H9 (cell line): ENCODE measurements at regions not wholly inside any gene's neighbourhood (a gene's known extent, or its start where the extent isn't known, plus 50 kb on each side); places are given as distances from the start of the nearest gene placed in this dataset.

Source experiments
- DNase-seq: peaks from one replicate; pipeline ENCODE4 v3.0.0-alpha.2; 2017
- H2AFZ ChIP-seq: one replicate; pipeline ENCODE4 v1.6.1; 2013; ENCODE audit warnings: mild to moderate bottlenecking, low read length, control low read depth, moderate library complexity
- H2AK5ac ChIP-seq: 2 replicates; pipeline ENCODE4 v1.6.1; 2013; ENCODE audit warnings: low read length, control low read depth, mixed read lengths; ENCODE audit not compliant: insufficient read length
- H2BK120ac ChIP-seq: one replicate; pipeline ENCODE4 v1.6.1; 2013; ENCODE audit warnings: low read depth, mild to moderate bottlenecking, low read length, control low read depth, inconsistent platforms; ENCODE audit not compliant: poor library complexity, severe bottlenecking
- H2BK12ac ChIP-seq: 2 replicates; pipeline ENCODE4 v1.6.1; 2013; ENCODE audit warnings: low read length, control low read depth, mixed read lengths, low read depth; ENCODE audit not compliant: insufficient read length
- H2BK15ac ChIP-seq: 2 replicates; pipeline ENCODE4 v1.6.1; 2013; ENCODE audit warnings: low read depth, low read length, control low read depth
- H2BK20ac ChIP-seq: one replicate; pipeline ENCODE4 v1.6.1; 2013; ENCODE audit warnings: low read depth, mild to moderate bottlenecking, low read length, control low read depth, inconsistent platforms; ENCODE audit not compliant: poor library complexity, severe bottlenecking
- H2BK5ac ChIP-seq: 2 replicates; pipeline ENCODE4 v1.6.1; 2013; ENCODE audit warnings: low read length, control low read depth, mixed read lengths; ENCODE audit not compliant: insufficient read length
- H3K14ac ChIP-seq: 2 replicates; pipeline ENCODE4 v1.6.1; 2013; ENCODE audit warnings: low read length, control low read depth; ENCODE audit not compliant: insufficient read depth
- H3K18ac ChIP-seq: 2 replicates; pipeline ENCODE4 v1.6.1; 2013; ENCODE audit warnings: low read depth, mild to moderate bottlenecking, mixed read lengths, low read length, control low read depth; ENCODE audit not compliant: insufficient read length
- H3K23ac ChIP-seq: 2 replicates; pipeline ENCODE4 v1.6.1; 2013; ENCODE audit warnings: low read length, control low read depth, mixed read lengths, low read depth; ENCODE audit not compliant: insufficient read length
- H3K23me2 ChIP-seq: 2 replicates; pipeline ENCODE4 v1.6.1; 2013; ENCODE audit warnings: low read depth, mild to moderate bottlenecking, mixed read lengths, low read length, control low read depth; ENCODE audit not compliant: insufficient read length, poor library complexity, severe bottlenecking
- H3K27ac ChIP-seq: 2 replicates; pipeline ENCODE4 v1.5.1; 2013; ENCODE audit warnings: low read length, control low read depth, mixed read lengths, low read depth; ENCODE audit not compliant: insufficient read length
- H3K27me3 ChIP-seq: 2 replicates; pipeline ENCODE4 v1.6.1; 2013; ENCODE audit warnings: low read length, control low read depth, inconsistent platforms; ENCODE audit not compliant: insufficient read depth
- H3K4ac ChIP-seq: 2 replicates; pipeline ENCODE4 v1.6.1; 2013; ENCODE audit warnings: low read depth, mild to moderate bottlenecking, control low read depth, inconsistent platforms, low read length, moderate library complexity
- H3K4me1 ChIP-seq: 2 replicates; pipeline ENCODE4 v1.6.1; 2013; ENCODE audit warnings: low read length, control low read depth, inconsistent platforms; ENCODE audit not compliant: insufficient read depth
- H3K4me2 ChIP-seq: 2 replicates; pipeline ENCODE4 v1.6.1; 2013; ENCODE audit warnings: low read length, control low read depth, mixed read lengths; ENCODE audit not compliant: insufficient read length, insufficient read depth
- H3K56ac ChIP-seq: 2 replicates; pipeline ENCODE4 v1.6.1; 2013; ENCODE audit warnings: low read depth, mild to moderate bottlenecking, mixed read lengths, low read length, control low read depth; ENCODE audit not compliant: insufficient read length
- H3K79me1 ChIP-seq: 2 replicates; pipeline ENCODE4 v1.6.1; 2013; ENCODE audit warnings: low read depth, mild to moderate bottlenecking, moderate library complexity, low read length, control low read depth, inconsistent platforms; ENCODE audit not compliant: insufficient read depth, poor library complexity, severe bottlenecking
- H3K79me2 ChIP-seq: 2 replicates; pipeline ENCODE4 v1.6.1; 2013; ENCODE audit warnings: low read length, control low read depth, inconsistent platforms; ENCODE audit not compliant: insufficient read depth
- H3K9ac ChIP-seq: 2 replicates; pipeline ENCODE4 v1.6.1; 2013; ENCODE audit warnings: low read length, control low read depth, mixed read lengths; ENCODE audit not compliant: insufficient read length; ENCODE audit errors: extremely low read depth
- H3K9me3 ChIP-seq: one replicate; pipeline ENCODE4 v1.6.1; 2013; ENCODE audit warnings: low read depth, low read length, inconsistent platforms; ENCODE audit not compliant: control insufficient read depth
- H3T11ph ChIP-seq: one replicate; pipeline ENCODE4 v1.6.1; 2013; ENCODE audit warnings: mild to moderate bottlenecking, low read length, control low read depth, inconsistent platforms
- H4K20me1 ChIP-seq: one replicate; pipeline ENCODE4 v1.6.1; 2013; ENCODE audit not compliant: control insufficient read depth, insufficient read length, insufficient read depth
- H4K5ac ChIP-seq: 2 replicates; pipeline ENCODE4 v1.6.1; 2013; ENCODE audit warnings: low read depth, mild to moderate bottlenecking, mixed read lengths, low read length, control low read depth; ENCODE audit not compliant: insufficient read length
- H4K8ac ChIP-seq: replicated peaks from 2 replicates; pipeline ENCODE4 v1.6.1; 2013; ENCODE audit warnings: low read length, control low read depth, mixed read lengths, low read depth; ENCODE audit not compliant: insufficient read length
- H4K91ac ChIP-seq: 2 replicates; pipeline ENCODE4 v1.6.1; 2013; ENCODE audit warnings: low read depth, mild to moderate bottlenecking, moderate library complexity, mixed read lengths, low read length, control low read depth; ENCODE audit not compliant: insufficient read length
- H3K27ac Mint-ChIP-seq, 3 experiments: 2 replicates in 2 of 3; 3 replicates in 1 of 3; pipeline ENCODE4 v1.8.0; 2020 to 2021; ENCODE audit warnings: mixed read lengths in 3 of 3, mild to moderate bottlenecking in 1 of 3, moderate library complexity in 1 of 3
- H3K27me3 Mint-ChIP-seq: 2 replicates; pipeline ENCODE4 v1.8.0; 2021; ENCODE audit warnings: low read depth, mild to moderate bottlenecking, moderate library complexity, mixed read lengths
- H3K36me3 Mint-ChIP-seq, 3 experiments: 2 replicates in 2 of 3; 3 replicates in 1 of 3; pipeline ENCODE4 v1.8.0; 2020 to 2021; ENCODE audit warnings: low read depth in 3 of 3, mixed read lengths in 3 of 3; ENCODE audit not compliant: insufficient read depth in 1 of 3
- H3K4me1 Mint-ChIP-seq, 2 experiments: 2 replicates each; pipeline ENCODE4 v1.8.0; 2020; ENCODE audit warnings: mixed read lengths in 2 of 2
- H3K4me3 Mint-ChIP-seq, 2 experiments: 2 replicates in 1 of 2; 3 replicates in 1 of 2; pipeline ENCODE4 v1.8.0; 2020 to 2021; ENCODE audit warnings: mild to moderate bottlenecking in 2 of 2, mixed read lengths in 2 of 2, moderate library complexity in 1 of 2
- H3K9me3 Mint-ChIP-seq, 2 experiments: 2 replicates in 1 of 2; 3 replicates in 1 of 2; pipeline ENCODE4 v1.8.0; 2020; ENCODE audit warnings: mild to moderate bottlenecking in 2 of 2, mixed read lengths in 2 of 2, moderate library complexity in 1 of 2
- CTCF ChIP-seq: fragments of 200-600 bp; sonication (generic); conservative IDR thresholded peaks from 3 replicates; pipeline ENCODE4 v1.8.0; 2021; ENCODE audit warnings: antibody characterized with exemption, mild to moderate bottlenecking
- WGBS: extraction: QIAGEN DNeasy Blood & Tissue Kit; methylation state at CpG from one replicate; pipeline ENCODE4 v1.1.7; 2013; ENCODE audit warnings: missing lambda C conversion rate, low lambda C conversion rate, mixed read lengths; ENCODE audit not compliant: insufficient read length; ENCODE audit errors: extremely low coverage; 5-methylcytosine and 5-hydroxymethylcytosine counted together

- H4K5ac ChIP-seq: no peak overlapping the region
- TF ChIP-seq CTCF: no peak
- H3K9me3 Mint-ChIP-seq: peaks cover 3 to 7% of the 10 kb centered on the region in 2 experiments; a peak in 4 of 5 replicates
- no peaks in the 10 kb centered on the region for H3K9me3 ChIP-seq
- no peak overlapping the region for H3K4me2 ChIP-seq
- H2BK5ac ChIP-seq: no peak overlapping the region
- H3K27me3 ChIP-seq: no peaks in the 10 kb centered on the region
- H3K18ac ChIP-seq: no peak overlapping the region
- H2BK120ac ChIP-seq: no peak overlapping the region
- H3K4ac ChIP-seq: no peak overlapping the region
- H2BK15ac ChIP-seq: no peak overlapping the region
- DNase-seq: no peak
- 0 out of 7 replicates have a peak overlapping the region, but pooled peaks of 1 of the 3 experiments have one; percentile 55 for H3K27ac Mint-ChIP-seq
- H2BK12ac ChIP-seq: no peak overlapping the region
- no CpG with 5 or more reads among the region's 2 CpGs for WGBS
- no peak overlapping the region for H3K9ac ChIP-seq
- H3K27ac ChIP-seq: no peak overlapping the region
- no peak overlapping the region for H4K91ac ChIP-seq
- no peak overlapping the region for H2AK5ac ChIP-seq
- H2BK20ac ChIP-seq: no peak overlapping the region
- H3K23ac ChIP-seq: no peak overlapping the region
- no peaks in the 10 kb centered on the region for H3K23me2 ChIP-seq
- H3K79me1 ChIP-seq: peaks cover 3% of the 10 kb centered on the region
- H3K56ac ChIP-seq: no peak overlapping the region
- H3K4me1 Mint-ChIP-seq: peaks cover 17 to 26% of the 10 kb centered on the region in 2 experiments
- no peak overlapping the region for H3T11ph ChIP-seq
- no peak overlapping the region for H2AFZ ChIP-seq
- no peak overlapping the region for H3K4me3 Mint-ChIP-seq
- no peaks in the 10 kb centered on the region for H3K4me1 ChIP-seq
- no peak overlapping the region for H3K14ac ChIP-seq
- H3K27me3 Mint-ChIP-seq: no peaks in the 10 kb centered on the region
- no peaks in the 10 kb centered on the region; the same call in 1 of the 2 replicates for H3K79me2 ChIP-seq
- no peaks in the 10 kb centered on the region for H4K20me1 ChIP-seq
- H4K8ac ChIP-seq: no peak overlapping the region
- H3K36me3 Mint-ChIP-seq: peaks cover 20 to 39% (median 26%) of the 10 kb centered on the region in 3 experiments
Measured at GRCh38 chrX:125402807-125403206, 83.1 kb downstream of the TEX13C start.
